G401 (cell line): ENCODE measurements at regions not wholly inside any gene's neighbourhood (a gene's known extent, or its start where the extent isn't known, plus 50 kb on each side); places are given as distances from the start of the nearest gene placed in this dataset.
A peak's percentile ranks its signal among the peaks of the same experiment; 100 is the strongest.

Experiments
- DNase-seq: peaks from one replicate; pipeline ENCODE4 v3.0.0-alpha.2; 2015; ENCODE audit warnings: low spot score
- in situ Hi-C: cut with HindIII; loops from 2 replicates; pipeline ENCODE4 v1.10.0; 2016; ENCODE audit warnings: low sequenced_read_pairs, mixed read lengths

DNA sequence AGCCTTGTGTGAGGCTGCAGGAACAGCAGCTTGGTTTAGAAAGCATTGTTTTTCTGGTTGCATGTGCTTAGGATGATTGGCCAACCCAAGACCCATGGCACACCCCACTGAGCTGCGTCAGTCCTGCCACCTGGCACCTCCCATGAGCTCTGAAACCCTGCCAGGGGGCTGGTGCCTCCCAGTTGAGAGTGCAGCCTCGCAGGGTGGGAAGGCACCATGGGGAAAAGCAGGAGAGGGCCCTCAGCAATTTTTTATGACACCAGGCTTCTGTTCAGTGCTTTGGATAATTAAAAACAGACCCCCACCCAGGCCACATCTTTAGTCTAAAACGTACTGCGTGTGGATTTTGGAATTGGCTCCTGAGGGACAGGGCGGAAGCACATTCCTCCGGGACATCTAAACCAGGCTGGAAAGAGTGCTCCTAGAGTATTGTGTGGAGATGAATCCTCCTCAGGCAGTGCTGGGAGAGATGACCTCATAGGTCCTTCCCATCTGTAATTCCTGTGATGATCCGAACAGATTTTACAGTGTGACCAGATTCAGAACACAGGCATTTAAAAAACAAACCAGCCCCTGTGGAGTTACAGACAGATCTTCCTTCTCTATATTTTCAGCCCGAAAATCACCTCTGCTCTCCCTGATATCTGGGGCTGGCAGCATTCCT lies 438.3 kb downstream of the ZNF521 start:
- in situ Hi-C loops: no loop called here
- peak; percentile 79 for DNase-seq

DNA sequence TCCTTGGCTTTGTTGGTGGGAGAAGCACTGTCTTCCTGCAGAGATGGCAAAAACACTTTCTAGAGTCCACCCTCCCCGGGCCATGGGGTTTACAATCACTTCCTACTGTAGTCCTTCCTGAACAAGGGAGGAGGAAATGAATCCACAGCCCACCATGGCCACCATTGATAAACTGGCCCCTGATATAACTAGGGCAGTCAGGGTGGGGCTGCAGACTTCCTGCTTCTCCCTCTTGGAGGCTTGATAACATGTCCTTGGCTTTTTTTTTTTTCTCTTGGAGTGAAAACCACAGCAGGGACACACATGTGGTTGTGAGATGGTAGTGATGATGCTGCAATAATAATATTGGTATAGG lies 437.8 kb downstream of the ZNF521 start:
- DNase-seq: no peak
- in situ Hi-C loops: no loop called here

DNA sequence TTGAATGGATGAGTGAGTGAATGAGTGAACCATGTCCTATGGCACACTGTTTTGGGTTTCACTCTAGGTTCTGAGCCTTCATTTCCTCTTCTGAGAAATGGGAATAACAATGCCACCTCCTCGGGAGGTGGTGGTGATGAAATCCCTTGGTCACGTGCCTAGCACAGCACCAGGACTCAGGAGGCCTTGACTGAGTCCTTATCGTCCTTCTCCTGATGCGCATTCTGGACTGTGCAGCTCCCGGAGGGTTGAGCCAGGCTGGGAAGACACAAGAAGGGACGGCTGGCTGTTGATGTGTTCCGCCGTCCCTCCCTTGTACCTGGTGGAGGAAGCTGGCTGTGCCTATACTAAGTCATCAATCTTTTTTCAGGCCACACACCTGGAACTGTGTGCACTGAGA lies 437.3 kb downstream of the ZNF521 start:
- DNase-seq: no peak
- in situ Hi-C loops: no loop called here

DNA sequence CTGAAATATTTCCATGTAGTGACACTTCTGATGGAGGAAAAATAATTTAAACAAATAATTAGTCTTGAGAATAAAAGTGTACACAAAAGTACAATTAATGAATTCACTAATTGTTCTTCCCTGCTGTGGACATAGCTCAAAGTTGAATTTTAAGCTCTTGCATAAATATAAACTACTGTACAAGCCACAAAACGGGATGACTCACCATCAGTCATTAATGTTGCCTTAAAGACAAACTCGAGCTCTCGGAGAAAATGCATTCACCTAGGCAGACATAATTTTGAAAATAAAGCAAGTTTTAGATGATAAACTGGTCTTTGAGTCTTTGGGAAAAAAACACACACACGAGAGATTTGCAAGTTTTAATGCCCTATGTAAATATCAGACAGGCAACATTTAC lies 436.4 kb downstream of the ZNF521 start:
- in situ Hi-C loops: no loop called here
- no peak for DNase-seq

DNA sequence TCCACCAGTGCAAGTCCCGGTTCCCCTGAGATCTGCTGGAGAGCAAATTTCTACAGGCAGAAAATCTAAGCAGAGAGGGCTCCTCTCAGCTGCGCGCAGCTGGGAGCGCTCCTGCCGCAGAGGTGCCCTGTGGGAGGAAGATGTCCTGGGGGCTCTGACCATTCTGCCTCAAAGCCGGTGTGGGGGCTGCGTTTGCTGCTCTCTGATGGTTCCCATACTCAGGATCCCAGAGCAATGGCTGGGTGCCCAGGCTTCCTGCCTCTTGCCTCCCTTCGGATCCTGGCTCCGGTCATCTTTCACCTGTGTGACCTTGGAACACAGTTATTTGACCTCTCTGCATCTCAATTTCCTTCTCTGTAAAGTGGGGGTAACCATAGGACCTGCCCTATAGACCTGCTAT lies 434.2 kb downstream of the ZNF521 start:
- in situ Hi-C loops: no loop called here
- DNase-seq: peak; percentile 20

DNA sequence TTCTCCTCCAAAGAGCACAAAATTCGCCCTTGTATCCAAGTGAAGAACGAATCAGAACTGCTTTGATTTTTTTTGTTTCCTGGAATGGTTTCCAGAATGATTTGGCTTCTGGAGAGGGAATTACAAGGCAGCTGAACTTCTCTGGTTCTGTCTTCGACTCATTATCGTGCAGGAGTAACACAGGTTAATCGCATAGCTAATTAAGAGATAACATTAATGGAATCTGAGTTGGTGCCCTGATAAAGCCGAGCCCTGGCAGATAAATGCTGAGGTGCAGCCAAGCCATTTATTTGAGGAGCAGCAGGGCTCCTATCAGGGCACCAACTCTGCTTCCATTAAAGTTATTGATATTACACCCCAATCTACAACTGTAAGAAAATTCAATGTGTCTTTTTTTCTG lies 433.7 kb downstream of the ZNF521 start:
- in situ Hi-C loops: no loop called here
- DNase-seq: peak; percentile 76

DNA sequence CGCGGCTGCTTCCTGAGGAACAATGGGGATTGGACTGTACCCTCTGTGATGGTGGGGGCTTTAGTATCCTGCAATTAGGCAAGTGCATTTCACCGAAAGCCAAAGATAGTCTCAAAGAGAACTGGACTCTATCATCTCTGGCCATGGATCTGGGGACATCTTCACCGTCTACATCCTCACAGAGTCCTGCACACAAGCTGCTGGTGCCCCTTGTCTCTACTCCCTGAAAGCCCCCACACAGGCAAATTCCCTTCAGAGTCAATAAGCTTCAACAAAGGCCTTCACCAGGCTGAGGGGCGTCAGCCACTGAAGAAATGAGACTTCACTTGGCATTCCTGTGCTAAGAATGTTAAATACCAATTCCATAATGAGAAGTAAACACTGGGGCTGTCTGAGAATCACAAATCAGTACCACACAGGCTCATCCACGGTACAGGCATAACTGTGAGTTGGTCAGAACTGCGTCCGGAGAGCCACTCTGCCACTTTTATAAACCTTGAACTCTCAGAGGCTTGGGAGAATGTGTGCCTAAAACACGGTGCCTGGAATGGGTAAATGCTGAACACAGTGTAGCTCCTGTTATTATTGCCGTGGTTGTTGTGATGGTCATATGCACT lies 432.7 kb downstream of the ZNF521 start:
- no peak for DNase-seq

DNA sequence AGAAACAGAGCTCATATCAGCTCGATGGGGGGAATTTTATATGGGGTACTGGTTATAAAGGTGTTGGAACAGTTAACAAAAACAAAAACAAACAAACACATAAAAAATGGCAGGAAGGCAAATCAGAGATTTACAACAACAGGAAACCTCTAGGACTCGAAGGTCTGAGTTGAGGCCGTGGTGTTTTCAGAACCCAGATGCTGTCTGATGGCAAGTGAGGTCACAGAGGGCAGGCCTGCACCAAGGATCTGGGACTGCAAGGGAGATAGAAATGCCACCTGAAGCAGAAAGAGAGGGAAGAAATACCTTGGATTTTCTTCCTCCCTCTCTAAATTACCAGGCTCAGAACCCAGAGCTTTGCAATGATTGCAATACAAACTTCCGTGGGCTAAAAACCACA lies 429.5 kb downstream of the ZNF521 start:
- DNase-seq: no peak
- in situ Hi-C loops: no loop called here

More for the DNA sequence above, 432.7 kb downstream of the ZNF521 start:
- in situ Hi-C loops: no loop called here

DNA sequence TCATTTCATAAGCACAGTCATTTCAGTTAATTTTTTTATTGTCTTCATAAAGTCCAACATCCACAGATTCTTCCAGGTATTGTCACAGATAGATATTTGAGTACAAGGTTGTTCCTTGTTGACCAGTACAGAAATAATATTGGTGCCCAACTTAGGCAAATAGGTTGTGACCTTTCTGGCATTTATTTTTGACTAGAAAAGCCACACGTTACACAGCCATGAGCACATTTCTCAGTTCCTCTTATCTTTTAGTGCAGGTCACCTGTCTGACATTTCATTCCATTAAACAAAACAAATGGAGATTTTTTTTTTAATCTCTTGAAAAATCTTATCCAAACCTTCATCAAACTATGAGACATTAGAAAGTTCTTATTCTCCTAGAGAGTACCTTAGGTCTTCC lies 428.8 kb downstream of the ZNF521 start:
- in situ Hi-C loops: no loop called here
- DNase-seq: no peak

DNA sequence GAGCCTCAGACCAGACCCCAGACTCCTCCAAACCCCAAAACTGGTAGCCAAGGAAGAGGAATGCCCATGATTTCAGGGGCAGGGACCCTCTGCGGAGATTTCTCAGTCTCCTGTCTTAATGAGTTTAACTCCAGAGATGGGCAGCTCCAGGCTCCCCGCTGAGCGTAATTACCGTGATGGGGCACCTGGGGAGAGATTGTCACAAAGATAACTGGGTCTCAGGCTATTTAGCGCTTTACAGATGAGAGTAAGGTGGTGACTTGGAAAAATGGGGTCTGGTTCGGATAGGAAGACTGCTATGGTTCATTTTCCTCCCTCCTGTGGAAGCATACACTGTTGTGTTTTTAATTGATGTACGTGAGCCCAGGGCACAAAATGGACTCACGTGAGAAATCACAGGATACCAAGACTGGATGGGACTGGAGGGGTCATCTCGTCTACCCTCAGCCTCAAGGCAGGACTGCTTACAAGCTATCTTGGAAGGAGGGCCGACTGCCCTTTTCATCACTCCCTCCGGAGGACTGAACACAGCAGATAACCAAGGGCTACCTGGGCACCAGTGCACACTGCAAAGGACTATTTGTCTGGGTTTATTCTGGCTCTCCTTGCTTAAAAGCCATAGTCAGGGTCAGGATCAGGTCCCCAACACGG lies 427.8 kb downstream of the ZNF521 start:
- in situ Hi-C loops: no loop called here
- DNase-seq: no peak

DNA sequence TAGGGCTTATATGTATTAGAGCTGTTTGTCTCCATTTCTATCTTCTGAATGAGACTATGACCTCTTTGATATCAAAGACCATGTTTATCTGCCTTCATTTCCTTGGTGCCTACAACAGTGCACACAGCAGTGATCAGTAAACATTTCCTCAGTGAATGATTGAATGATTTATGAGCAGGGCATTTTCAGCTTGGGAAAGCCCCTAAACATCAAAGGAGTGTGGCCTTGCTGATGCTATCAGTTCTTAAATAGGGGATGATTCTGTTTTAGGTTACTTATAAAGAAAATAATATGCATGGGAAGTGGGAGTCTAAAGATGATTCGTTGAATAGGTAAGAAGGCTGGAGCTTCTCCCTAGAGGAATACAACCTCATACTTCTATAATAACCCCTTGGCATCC lies 425.3 kb downstream of the ZNF521 start:
- DNase-seq: no peak
- in situ Hi-C loops: no loop called here

DNA sequence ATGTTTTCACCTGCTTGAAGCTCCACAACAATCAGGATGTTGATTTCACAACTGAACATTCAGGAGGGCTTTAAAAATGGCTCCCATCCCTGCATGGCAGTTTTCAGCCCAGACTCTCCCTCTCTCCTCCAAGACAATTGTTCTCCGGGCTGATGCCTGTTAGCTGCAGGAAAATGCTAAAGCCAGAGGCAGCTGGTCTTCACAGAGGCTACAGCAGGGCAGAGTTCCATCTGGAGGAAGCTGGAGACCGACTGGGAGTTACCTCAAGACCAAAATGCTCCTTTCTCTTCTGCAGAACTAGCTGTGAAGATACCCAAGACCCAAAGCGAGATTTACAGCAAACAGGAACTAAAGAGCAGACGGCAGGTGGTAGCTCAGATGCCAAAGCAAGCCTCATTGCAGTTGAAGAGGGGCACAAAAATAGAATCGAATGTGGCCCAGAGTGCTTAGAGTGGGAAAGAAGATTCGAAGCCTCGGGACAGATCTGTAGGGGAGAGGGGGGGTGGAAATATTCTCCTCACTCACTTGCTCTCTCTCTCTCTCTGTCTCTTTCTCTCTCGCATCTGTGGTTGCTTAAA lies 423.6 kb downstream of the ZNF521 start:
- peak; percentile 37 for DNase-seq
- in situ Hi-C loops: no loop called here

DNA sequence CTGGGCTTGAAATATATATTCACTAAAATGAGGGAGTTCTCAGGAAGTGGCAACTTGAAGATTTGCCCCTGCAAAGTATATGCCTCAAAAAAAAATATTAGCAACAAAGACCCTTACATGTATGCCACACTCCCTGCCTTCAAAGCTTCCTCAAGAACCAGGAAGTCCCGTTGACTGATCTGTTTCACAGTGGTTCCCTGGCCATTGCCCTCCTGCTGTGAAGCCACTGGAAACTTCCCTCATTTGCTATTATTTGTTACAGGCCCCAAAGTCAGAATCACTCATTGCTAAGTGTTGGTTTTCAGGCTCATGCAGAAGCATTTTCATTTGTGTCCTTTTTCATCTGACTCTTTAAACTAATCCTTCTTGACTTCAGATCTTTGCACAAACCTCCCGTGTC lies 421.5 kb downstream of the ZNF521 start:
- in situ Hi-C loops: no loop called here
- DNase-seq: no peak

DNA sequence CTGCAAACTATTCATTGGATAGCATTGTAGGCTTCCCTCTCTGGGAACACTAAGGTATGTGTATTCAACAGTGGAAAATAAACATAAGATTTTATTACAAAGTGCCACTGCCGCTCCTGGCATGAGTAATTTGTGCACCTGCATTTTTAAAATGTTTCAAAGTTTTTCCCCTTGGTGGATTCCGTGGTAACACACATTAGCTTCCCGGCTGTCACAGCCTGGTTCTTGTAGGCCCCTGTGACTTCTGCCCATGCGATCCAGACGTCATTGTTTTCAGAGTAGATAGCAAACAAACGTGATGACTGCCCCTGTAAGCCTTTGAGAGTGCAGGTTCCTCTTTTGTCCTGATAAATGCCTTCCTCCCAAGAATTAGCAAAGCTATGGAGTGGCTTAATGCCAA lies 421.0 kb downstream of the ZNF521 start:
- DNase-seq: no peak
- in situ Hi-C loops: no loop called here

DNA sequence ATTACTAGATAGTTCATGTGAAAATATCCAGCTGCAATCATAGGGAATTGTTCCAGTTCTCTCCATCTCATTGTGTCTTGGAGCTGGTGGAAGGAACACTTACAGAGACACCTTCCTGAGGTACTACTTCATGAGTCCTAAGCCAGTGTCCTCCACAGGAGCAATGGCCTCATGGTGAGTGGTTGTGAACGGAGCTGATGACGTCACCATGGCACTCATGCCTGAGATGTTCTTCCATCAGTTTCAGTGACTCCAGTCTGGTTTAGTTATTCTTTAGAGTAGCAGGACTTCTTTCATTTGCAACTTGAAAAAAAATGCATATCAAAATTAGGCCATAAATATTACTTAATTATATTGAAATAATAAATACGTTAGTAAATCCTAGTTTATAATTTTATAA lies 418.6 kb downstream of the ZNF521 start:
- in situ Hi-C loops: no loop called here
- DNase-seq: no peak

DNA sequence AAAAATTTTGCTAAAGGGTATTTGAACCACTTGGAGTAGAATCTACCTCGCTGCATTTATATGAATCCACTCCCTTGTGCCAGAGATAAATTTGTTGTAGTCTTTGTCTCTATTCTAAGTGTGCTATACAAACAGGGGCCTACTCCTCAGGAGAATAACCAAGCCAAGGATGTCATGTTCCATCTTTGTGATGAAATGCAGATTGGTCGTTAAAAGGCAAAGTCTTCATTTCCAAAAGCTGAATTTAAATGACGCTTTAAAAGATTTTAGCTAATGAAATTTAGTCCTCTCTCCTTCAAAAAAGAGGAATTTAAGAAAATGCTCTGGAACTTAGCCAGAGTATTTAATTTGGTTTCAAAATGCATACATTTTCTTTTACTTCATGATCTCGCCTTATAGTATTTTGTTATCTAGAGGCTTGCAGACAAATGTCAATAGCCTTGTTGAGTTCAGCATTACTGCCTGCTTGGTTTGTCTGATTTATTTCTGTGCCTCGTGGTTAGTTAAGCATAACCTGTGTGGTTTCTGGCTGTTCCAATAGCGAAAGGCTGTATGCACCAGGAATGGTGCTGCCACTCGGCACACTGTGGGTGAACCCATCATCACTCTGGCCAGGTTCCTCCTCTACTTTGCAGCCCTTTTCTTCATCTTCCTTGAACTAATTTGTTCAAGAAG lies 417.6 kb downstream of the ZNF521 start:
- in situ Hi-C loops: no loop called here

DNA sequence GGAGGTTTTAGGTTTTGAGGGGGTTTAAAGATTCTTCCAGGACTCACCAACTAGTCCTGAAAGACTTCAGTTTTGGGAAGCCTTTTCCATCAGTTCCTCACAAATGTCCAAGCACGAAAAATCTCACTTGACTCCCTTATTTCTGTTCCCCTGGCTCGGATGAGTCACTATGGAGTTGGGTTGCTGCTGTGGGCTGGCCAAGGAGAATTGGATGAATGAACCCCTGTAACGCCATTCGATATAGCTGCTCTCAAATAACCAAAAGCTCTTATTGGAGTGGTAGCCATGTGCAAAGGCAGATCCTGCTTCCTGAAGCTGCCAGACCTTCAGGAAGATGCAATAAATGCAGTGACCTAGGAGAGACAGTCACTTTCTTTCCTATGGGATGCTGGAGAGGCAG lies 417.0 kb downstream of the ZNF521 start:
- in situ Hi-C loops: no loop called here
- DNase-seq: no peak

More for the DNA sequence above, 417.6 kb downstream of the ZNF521 start:
- no peak for DNase-seq

DNA sequence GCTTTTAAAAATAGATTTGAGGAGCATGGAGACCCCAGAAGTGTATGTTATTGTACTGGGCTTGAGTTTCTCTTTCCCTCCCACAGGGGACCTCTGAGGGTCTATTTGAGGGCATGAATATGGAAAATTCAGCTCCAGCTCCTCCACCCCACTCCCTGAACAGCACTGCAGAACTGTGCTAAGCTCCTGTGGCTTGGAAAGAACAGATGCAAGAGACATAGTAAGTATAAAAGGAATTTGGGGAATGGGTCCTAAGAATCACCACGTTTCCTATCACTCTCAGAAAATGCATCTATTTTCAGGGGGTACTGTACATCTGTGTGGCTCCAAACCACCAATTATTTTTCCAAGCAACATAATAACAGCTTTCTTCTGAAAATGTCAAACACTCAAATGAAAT lies 416.1 kb downstream of the ZNF521 start:
- in situ Hi-C loops: no loop called here
- DNase-seq: no peak

DNA sequence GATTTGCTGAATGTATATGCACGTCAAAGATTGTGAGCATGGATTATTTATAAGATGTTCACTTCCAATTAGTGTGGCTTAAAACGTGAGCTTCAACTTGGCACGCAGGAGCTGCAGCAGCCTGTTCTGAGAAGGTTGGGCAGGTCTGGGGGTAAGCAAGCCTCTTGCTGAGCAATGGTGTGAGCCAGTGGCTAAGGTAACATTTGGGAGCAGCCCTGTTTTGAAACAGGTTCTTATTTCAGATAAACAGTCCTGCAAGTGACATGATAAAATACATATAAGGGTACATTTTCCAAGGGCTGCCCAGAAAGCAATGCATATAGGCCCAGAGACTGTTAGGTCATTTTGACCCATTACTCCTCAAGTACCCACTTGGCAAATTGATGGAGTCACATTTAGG lies 415.3 kb downstream of the ZNF521 start:
- in situ Hi-C loops: no loop called here

DNA sequence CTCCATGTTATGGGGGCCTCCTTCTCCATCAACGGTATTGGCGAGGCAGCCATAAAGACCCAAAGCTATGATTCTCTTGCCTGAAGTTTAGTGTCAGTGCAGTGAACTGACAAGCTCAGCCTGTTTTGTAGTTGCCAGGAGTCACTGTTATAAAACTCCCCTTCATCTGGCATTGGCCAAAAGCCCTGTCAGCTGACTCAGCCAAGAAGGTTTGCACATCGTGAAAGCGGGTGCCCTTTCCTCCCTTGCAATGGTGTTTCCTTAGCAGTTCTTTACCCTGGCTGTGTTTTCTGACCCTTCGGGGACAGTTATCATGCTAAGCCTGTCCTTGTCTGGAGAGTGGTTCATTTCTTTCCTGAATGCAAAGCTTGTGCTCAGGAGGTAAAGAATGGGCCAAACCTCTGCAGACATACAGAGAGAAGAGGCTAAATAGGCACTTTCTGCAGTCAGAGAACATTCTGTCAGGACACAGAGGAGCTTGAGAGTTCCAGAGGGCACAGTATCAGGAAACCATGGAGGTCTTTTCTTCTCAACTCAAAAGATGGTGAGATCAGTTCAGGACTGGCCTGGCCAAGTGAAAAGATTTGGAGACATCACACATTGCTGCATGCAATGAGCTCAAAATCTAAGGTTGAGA lies 414.2 kb downstream of the ZNF521 start:
- DNase-seq: peak; percentile 30
- in situ Hi-C loops: no loop called here

More for the DNA sequence above, 415.3 kb downstream of the ZNF521 start:
- no peak for DNase-seq
